GM21717 (cell line): ENCODE measurements at regions not wholly inside any gene's neighbourhood (a gene's known extent, or its start where the extent isn't known, plus 50 kb on each side); places are given as distances from the start of the nearest gene placed in this dataset.
"Not testable (repeated sequence)": the region's sequence is repeated elsewhere in the genome, so short reads cannot be mapped to it uniquely, and the experiment has no call there.

ENCODE experiments used
- ATAC-seq: cut with Tn5 transposase; IDR thresholded peaks from one replicate; pipeline ENCODE4 v1.9.1; 2021; ENCODE audit warnings: mild to moderate bottlenecking, moderate library complexity; ENCODE audit not compliant: unreplicated experiment

DNA sequence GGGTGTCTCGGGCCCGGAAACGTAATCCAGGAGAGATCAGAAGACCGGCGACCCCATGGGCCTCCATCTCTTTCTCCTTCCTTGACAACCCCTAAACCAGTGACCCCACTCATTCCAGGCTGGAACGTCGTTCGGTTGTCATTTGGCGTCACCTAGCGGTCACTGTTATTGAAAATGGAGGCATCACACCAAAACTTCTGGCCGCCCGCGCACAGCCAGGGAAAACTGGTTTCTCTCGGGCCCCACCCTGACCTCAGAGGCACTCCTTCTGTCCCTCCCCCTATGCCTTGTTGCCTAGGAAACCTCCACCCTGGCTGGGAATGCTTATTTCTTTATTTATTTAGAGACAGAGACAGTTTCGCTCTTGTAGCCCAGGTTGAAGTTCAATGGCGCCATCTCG lies 2327.3 kb upstream of the TPTE start:
- ATAC-seq = peak; percentile 67

DNA sequence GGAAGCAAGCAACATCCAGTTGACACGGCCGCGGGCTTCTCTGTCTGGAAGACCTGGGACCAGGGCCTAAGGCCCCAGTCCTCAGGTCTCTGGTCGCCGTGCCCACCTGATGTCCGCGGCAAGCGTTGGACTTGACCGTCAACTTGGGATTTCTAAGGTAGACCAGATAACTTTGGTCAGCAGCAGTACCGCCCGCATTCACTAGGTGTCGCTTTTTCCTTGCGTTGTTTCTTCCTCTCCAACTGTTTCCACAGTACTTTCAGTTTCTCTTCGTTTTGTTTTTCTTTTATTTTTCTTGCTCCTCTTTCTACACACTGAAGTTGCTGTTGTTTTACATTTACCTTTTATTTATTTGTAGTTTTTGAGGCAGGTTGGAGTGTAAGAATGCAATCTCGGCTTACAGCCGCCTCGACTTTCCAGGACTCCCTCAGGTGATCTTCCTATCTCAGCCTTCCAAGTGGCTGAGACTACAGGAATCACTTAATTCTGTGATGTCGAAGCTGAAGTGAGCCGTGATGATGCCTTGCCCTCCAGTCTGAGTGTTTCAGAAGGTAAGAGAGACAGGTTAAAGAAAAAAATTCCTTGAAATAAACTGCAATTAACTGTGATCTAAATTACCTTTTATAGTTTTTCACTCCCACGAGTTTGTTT lies 2323.9 kb upstream of the TPTE start:
- peak; percentile 42 for ATAC-seq

DNA sequence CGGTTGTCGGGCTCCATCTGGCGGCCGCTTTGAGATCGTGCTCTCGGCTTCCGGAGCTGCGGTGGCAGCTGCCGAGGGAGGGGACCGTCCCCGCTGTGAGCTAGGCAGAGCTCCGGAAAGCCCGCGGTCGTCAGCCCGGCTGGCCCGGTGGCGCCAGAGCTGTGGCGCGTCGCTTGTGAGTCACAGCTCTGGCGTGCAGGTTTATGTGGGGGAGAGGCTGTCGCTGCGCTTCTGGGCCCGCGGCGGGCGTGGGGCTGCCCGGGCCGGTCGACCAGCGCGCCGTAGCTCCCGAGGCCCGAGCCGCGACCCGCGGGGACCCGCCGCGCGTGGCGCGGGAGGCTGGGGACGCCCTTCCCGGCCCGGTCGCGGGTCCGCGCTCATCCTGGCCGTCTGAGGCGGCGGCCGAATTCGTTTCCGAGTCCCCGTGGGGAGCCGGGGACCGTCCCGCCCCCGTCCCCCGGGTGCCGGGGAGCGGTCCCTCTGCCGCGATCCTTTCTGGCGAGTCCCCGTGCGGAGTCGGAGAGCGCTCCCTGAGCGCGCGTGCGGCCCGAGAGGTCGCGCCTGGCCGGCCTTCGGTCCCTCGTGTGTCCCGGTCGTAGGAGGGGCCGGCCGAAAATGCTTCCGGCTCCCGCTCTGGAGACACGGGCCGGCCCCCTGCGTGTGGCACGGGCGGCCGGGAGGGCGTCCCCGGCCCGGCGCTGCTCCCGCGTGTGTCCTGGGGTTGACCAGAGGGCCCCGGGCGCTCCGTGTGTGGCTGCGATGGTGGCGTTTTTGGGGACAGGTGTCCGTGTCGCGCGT lies 2316.1 kb upstream of the TPTE start:
- not testable (repeated sequence) for ATAC-seq

DNA sequence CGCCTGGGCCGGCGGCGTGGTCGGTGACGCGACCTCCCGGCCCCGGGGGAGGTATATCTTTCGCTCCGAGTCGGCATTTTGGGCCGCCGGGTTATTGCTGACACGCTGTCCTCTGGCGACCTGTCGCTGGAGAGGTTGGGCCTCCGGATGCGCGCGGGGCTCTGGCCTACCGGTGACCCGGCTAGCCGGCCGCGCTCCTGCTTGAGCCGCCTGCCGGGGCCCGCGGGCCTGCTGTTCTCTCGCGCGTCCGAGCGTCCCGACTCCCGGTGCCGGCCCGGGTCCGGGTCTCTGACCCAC lies 2315.5 kb upstream of the TPTE start:
- not testable (repeated sequence) for ATAC-seq

DNA sequence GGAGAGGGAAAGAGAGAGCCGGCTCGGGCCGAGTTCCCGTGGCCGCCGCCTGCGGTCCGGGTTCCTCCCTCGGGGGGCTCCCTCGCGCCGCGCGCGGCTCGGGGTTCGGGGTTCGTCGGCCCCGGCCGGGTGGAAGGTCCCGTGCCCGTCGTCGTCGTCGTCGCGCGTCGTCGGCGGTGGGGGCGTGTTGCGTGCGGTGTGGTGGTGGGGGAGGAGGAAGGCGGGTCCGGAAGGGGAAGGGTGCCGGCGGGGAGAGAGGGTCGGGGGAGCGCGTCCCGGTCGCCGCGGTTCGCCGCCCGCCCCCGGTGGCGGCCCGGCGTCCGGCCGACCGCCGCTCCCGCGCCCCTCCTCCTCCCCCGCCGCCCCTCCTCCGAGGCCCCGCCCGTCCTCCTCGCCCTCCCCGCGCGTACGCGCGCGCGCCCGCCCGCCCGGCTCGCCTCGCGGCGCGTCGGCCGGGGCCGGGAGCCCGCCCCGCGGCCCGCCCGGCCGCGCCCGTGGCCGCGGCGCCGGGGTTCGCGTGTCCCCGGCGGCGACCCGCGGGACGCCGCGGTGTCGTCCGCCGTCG lies 2308.3 kb upstream of the TPTE start:
- peak; percentile 67 for ATAC-seq

DNA sequence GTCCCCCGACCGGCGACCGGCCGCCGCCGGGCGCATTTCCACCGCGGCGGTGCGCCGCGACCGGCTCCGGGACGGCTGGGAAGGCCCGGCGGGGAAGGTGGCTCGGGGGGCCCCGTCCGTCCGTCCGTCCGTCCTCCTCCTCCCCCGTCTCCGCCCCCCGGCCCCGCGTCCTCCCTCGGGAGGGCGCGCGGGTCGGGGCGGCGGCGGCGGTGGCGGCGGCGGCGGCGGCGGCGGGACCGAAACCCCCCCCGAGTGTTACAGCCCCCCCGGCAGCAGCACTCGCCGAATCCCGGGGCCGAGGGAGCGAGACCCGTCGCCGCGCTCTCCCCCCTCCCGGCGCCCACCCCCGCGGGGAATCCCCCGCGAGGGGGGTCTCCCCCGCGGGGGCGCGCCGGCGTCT lies 2306.8 kb upstream of the TPTE start:
- ATAC-seq = not testable (repeated sequence)

DNA sequence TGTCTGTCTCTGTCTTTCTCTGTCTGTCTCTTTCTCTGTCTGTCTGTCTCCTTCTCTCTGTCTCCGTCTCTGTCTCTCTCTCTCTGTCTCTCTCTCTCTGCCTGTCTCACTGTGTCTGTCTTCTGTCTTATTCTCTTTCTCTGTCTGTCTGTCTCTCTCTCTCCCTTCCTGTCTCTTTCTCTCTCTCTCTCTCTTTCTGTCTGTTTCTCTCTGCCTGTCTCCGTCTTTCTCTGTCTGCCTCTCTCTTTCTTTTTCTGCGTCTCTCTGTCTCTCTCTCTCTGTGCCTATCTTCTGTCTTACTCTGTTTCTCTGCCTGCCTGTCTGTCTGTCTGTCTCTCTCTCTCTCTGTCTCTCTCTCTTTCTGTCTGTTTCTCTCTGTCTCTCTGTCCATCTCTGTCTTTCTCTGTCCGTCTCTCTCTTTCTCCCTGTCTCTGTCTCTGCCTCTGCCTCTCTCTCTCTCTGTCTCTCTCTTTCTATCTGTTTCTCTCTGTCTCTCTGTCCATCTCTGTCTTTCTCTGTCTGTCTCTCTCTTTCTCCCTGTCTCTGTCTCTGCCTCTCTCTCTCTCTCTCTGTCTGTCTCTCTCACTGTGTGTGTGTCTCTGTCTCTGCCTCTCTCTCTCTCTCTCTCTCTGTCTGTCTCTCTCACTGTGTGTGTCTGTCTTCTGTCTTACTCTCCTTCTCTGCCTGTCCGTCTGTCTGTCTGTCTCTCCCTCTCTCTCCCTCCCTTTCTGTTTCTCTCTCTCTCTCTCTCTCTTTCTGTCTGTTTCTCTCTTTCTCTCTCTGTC lies 2291.8 kb upstream of the TPTE start:
- peak; percentile 30 for ATAC-seq

DNA sequence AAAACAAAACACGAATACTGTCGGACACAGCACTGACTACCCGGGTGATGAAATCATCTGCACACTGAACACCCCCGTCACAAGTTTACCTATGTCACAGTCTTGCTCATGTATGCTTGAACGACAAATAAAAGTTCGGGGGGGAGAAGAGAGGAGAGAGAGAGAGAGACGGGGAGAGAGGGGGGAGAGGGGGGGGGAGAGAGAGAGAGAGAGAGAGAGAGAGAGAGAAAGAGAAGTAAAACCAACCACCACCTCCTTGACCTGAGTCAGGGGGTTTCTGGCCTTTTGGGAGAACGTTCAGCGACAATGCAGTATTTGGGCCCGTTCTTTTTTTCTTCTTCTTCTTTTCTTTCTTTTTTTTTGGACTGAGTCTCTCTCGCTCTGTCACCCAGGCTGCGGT lies 2290.1 kb upstream of the TPTE start:
- not testable (repeated sequence) for ATAC-seq

DNA sequence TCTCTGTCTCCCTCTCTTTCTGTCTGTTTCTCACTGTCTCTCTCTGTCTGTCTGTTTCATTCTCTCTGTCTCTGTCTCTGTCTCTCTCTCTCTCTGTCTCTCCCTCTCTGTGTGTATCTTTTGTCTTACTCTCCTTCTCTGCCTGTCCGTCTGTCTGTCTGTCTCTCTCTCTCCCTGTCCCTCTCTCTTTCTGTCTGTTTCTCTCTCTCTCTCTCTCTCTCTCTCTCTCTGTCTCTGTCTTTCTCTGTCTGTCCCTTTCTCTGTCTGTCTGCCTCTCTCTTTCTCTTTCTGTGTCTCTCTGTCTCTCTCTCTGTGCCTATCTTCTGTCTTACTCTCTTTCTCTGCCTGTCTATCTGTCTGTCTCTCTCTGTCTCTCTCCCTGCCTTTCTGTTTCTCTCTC lies 2288.4 kb upstream of the TPTE start:
- not testable (repeated sequence) for ATAC-seq

DNA sequence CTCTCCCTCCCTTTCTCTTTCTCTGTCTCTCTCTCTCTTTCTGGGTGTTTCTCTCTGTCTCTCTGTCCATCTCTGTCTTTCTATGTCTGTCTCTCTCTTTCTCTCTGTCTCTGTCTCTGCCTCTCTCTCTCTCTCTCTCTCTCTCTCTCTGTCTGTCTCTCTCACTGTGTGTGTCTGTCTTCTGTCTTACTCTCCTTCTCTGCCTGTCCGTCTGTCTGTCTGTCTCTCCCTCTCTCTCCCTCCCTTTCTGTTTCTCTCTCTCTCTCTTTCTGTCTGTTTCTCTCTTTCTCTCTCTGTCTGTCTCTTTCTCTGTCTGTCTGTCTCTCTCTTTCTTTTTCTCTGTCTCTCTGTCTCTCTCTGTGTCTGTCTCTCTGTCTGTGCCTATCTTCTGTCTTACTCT lies 2287.3 kb upstream of the TPTE start:
- not testable (repeated sequence) for ATAC-seq

DNA sequence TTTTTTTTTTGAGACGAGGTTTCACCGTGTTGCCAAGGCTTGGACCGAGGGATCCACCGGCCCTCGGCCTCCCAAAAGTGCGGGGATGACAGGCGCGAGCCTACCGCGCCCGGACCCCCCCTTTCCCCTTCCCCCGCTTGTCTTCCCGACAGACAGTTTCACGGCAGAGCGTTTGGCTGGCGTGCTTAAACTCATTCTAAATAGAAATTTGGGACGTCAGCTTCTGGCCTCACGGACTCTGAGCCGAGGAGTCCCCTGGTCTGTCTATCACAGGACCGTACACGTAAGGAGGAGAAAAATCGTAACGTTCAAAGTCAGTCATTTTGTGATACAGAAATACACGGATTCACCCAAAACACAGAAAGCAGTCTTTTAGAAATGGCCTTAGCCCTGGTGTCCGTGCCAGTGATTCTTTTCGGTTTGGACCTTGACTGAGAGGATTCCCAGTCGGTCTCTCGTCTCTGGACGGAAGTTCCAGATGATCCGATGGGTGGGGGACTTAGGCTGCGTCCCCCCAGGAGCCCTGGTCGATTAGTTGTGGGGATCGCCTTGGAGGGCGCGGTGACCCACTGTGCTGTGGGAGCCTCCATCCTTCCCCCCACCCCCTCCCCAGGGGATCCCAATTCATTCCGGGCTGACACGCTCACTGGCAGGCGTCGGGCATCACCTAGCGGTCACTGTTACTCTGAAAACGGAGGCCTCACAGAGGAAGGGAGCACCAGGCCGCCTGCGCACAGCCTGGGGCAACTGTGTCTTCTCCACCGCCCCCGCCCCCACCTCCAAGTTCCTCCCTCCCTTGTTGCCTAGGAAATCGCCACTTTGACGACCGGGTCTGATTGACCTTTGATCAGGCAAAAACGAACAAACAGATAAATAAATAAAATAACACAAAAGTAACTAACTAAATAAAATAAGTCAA lies 2276.4 kb upstream of the TPTE start:
- peak; percentile 51 for ATAC-seq

DNA sequence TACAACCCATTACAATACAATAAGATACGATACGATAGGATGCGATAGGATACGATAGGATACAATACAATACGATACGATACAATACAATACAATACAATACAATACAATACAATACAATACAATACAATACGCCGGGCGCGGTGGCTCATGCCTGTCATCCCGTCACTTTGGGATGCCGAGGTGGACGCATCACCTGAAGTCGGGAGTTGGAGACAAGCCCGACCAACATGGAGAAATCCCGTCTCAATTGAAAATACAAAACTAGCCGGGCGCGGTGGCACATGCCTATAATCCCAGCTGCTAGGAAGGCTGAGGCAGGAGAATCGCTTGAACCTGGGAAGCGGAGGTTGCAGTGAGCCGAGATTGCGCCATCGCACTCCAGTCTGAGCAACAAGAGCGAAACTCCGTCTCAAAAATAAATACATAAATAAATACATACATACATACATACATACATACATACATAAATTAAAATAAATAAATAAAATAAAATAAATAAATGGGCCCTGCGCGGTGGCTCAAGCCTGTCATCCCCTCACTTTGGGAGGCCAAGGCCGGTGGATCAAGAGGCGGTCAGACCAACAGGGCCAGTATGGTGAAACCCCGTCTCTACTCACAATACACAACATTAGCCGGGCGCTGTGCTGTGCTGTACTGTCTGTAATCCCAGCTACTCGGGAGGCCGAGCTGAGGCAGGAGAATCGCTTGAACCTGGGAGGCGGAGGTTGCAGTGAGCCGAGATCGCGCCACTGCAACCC lies 2275.6 kb upstream of the TPTE start:
- ATAC-seq = peak; percentile 89

DNA sequence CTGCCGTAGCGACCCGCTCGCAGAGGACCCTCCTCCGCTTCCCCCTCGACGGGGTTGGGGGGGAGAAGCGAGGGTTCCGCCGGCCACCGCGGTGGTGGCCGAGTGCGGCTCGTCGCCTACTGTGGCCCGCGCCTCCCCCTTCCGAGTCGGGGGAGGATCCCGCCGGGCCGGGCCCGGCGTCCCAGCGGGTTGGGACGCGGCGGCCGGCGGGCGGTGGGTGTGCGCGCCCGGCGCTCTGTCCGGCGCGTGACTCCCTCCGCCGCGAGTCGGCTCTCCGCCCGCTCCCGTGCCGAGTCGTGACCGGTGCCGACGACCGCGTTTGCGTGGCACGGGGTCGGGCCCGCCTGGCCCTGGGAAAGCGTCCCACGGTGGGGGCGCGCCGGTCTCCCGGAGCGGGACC lies 2269.7 kb upstream of the TPTE start:
- ATAC-seq = not testable (repeated sequence)

DNA sequence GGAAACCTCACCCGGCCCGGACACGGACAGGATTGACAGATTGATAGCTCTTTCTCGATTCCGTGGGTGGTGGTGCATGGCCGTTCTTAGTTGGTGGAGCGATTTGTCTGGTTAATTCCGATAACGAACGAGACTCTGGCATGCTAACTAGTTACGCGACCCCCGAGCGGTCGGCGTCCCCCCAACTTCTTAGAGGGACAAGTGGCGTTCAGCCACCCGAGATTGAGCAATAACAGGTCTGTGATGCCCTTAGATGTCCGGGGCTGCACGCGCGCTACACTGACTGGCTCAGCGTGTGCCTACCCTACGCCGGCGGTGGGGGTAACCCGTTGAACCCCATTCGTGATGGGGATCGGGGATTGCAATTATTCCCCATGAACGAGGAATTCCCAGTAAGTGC lies 2266.3 kb upstream of the TPTE start:
- not testable (repeated sequence) for ATAC-seq

DNA sequence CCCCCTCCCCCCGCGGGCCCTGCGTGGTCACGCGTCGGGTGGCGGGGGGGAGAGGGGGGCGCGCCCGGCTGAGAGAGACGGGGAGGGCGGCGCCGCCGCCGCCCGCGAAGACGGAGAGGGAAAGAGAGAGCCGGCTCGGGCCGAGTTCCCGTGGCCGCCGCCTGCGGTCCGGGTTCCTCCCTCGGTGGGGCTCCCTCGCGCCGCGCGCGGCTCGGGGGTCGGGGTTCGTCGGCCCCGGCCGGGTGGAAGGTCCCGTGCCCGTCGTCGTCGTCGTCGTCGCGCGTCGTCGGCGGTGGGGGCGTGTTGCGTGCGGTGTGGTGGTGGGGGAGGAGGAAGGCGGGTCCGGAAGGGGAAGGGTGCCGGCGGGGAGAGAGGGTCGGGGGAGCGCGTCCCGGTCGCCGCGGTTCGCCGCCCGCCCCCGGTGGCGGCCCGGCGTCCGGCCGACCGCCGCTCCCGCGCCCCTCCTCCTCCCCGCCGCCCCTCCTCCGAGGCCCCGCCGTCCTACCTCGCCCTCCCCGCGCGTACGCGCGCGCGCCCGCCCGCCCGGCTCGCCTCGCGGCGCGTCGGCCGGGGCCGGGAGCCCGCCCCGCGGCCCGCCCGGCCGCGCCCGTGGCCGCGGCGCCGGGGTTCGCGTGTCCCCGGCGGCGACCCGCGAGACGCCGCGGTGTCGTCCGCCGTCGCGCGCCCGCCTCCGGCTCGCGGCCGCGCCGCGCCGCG lies 2264.1 kb upstream of the TPTE start:
- ATAC-seq = not testable (repeated sequence)

DNA sequence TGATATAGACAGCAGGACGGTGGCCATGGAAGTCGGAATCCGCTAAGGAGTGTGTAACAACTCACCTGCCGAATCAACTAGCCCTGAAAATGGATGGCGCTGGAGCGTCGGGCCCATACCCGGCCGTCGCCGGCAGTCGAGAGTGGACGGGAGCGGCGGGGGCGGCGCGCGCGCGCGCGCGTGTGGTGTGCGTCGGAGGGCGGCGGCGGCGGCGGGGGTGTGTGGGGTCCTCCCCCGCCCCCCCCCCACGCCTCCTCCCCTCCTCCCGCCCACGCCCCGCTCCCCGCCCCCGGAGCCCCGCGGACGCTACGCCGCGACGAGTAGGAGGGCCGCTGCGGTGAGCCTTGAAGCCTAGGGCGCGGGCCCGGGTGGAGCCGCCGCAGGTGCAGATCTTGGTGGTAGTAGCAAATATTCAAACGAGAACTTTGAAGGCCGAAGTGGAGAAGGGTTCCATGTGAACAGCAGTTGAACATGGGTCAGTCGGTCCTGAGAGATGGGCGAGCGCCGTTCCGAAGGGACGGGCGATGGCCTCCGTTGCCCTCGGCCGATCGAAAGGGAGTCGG lies 2261.2 kb upstream of the TPTE start:
- not testable (repeated sequence) for ATAC-seq
